ENCODE measurements at regions not wholly inside any gene's neighbourhood (a gene's known extent, or its start where the extent isn't known, plus 50 kb on each side); places are given as distances from the start of the nearest gene placed in this dataset.
"Not testable (repeated sequence)": the region's sequence is repeated elsewhere in the genome, so short reads cannot be mapped to it uniquely, and the experiment has no call there.

DNA sequence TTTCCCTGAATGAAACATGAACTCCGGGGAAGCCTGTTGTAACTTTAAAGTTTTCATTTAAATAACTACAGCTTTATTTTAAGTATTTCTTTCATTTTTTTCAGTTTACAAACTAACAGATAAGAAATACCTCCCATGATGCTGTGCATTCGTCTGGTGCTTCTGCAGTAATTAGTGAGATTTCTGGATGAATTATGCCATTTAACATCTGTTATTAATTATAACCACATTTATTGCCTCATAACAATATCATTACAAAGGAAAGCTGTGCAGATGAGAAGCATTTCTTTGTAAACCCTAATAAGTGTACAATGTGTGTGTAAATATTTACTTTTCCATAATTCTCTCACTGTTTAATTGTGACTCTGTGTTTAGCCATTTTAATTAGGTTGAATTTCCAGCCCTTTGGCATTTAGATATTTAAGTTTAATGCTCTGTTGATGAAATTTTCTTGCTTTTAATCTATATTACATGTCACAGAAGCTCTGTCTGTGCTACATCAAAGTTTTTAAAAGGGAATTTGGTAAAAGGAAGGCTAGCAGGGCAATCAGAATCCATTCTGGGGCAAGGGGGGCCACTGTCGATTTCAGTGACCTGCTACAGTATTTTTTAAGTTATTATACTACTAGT lies 418.0 kb downstream of the SPATA31D1 start:
- DNase-seq: no peak

DNA sequence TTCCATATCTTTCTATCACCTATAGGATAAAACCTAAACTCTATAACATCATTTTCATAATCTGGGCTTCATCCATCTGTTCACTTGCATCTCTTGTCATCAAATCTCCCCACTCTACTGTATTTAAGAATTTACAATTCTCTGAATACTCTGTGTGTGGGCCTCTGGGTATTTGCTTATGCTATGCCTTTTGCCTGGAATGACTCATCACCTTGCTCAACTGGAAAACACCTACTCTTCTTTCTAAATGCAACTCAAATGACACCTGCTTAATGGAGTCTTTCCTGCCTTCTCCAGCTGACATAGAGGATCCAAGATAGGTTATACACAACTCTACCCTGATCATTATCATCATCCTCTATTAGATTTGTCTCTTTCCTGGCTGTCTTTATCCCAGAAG lies 421.7 kb downstream of the SPATA31D1 start:
- no peak for DNase-seq

GRCh38 chr9:82410866-82411265 lies 422.3 kb downstream of the SPATA31D1 start:
- DNase-seq: no peak

DNA sequence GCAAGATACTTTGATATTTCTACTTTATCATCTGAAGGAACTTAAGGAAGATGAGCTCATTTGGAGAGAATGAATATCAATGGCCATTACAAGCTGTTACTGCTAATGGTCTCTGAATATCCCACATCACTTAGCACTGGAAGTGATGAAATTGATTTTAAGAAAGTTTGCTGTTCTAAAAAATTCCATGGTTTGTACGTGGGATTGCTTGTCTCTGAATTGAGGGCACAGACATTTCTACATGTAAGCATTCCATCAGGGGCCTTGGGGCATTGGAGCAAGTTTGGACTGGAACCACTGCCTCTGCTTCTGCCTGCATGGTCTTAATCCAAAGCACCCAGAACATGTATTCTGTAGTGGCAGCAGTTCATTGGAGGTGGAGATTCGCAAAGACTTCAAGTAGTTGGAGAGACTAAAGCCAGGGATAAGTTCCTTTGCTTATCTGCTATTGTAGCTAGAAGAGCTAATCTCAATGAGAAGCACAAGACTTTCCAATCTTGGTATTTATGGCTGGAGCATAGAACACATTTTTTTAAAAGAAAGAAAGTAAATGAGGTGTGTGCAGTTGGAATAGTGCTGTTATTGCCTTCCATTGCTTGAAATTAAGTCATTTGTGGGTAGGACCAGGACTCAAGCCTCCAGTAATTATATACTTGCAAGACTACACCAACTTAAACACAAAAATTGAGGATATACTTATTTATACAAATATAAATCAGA lies 424.2 kb downstream of the SPATA31D1 start:
- no peak for DNase-seq

DNA sequence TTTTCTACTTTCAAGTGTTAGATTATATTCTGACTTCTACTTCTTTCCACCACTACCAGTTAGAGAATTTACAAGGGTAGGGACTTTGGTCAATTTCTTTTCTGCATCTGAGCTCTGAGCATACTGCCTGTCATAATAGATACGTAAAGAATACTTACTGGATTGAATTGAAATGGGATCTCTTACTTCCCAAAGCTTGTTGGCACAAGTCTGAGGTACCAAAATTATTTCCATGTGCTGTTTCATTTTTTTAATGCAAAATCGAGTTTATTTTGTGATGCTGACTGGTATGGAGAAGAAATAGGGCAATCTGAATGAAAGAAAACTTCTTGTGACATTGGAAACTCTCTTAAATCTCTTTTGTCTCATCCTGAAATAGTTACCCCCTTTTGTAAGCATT lies 428.9 kb downstream of the SPATA31D1 start:
- no peak for DNase-seq

DNA sequence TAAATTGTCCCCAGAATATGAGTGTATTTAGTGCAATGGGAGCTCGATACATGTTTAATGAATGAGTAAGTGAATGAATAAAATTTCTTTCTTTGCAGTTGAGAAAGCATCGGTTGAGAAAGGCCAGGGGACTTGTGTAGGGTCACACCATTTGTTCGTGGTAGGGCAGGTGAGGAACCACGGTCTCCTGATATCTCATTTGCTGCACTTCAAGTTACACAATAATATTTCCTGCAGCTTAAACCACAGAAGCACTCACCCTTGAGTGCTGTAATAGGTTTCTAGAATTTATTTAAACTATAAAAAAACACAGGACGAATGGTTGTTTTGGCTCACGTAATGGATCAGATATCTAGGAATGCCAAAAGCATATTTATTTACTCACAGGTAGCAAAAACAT lies 429.8 kb downstream of the SPATA31D1 start:
- DNase-seq: no peak

GRCh38 chr9:82419696-82420486 lies 431.3 kb downstream of the SPATA31D1 start:
- DNase-seq: no peak

DNA sequence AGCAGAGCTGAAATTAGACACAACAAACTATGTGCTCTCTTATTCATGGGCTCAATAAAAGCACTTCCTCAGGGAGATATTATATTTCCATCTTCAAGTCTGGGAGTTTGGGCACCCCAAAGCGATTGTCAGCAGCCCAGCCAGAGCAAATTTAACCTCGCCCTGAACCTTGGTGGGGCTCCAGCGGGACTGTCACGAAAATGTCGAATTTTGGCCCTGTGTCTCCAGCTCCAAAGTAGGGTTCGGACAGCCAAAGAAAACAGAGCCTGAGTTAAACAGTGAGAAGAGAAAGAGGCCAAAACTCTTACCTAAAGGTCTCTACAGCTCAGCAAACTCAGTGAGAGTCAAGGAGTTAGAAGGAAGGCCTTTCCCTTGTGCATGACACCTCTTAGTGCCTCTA lies 432.9 kb downstream of the SPATA31D1 start:
- DNase-seq: no peak

DNA sequence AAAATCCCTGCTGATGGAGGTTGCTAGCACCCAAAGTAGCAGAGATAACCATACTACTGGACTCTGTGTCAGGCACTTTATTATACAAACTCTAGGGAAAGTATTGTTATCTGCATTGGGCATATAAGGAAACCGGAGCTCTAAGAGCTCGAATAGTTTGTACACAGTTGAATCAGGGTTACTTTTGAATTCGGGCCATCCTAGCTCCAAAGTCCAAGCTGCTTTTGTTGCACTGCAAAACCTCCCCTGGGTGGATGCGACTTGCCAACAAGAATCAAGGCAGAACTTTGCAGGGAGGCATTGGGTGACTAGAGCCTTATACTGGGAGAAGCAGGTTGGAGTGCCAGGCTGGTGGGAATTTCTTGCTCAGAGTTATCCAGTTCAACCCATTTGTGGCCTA lies 435.1 kb downstream of the SPATA31D1 start:
- no peak for DNase-seq

DNA sequence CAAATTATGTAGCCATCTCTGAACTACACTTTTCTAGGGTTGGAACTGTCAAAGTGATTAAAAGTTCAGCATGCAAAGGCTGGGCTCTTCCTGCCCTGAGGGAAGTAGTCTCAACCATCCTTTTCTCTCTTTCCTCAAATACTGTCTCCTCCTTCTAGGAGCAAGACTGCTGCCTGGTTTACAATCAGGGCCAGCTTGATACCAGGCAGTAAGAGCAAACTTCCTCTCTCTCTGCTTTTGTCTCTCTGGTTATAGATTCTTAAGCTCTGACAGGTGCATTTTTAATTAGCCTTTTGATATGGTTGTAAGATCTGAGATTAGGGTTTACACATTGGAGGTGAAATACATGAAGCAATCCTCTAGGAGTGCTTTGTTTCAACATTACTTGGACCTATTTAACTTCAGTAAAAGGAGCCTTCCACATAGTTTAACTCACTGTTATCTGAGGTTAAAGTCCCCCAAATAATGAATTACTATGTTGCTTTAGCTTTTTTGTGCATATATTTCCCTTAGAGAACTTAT lies 436.1 kb downstream of the SPATA31D1 start:
- no peak for DNase-seq

DNA sequence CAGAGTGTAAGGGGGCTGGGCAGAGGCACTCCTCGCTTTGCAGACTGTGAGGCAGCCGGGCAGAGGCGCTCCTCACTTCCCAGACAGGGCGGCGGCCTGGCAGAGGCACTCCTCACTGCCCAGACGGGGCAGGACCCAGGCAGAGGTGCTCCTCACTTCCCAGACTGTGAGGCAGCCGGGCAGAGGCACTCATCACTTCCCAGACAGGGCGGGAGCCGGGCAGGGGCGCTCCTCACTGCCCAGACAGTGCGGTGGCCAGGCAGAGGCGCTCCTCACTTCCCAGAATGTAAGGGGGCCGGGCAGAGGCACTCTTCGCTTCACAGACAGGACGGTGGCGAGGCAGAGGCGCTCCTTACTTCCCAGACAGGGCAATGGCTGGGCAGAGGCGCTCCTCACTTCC lies 442.5 kb downstream of the SPATA31D1 start:
- DNase-seq: no peak

DNA sequence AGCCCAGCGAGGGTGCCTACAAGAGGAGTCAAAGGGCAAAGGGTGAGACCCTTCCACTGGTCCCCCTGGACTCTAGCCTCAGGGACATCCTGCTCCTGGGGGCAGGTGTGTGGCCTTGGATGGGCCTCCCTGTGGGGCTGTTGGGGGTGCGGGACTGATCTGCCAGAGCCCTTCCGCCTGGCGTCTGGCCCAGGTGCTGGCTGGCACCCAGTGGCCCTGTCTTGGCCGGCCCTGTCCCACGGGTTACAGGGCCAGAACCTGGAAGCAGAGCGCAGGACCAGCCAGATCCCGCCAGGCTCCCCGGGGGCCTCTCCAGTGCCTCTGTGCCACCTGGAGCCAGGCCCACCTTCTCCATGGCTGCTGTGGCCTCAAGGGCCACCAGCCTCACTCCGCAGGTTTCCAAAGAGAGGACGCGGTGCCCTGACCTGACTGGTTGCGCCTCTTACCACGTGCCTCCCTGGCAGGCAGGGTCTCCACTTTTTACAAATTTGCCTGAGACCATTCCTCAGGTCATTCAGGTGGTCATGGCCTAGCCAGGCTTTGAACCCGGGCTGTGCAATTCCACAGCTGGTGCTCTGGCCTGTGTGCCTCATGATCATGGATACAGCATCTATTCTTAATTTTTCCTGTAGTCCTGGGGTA lies 444.8 kb downstream of the SPATA31D1 start:
- not testable (repeated sequence) for DNase-seq

GRCh38 chr9:82436475-82436874 lies 447.9 kb downstream of the SPATA31D1 start:
- DNase-seq: no peak

DNA sequence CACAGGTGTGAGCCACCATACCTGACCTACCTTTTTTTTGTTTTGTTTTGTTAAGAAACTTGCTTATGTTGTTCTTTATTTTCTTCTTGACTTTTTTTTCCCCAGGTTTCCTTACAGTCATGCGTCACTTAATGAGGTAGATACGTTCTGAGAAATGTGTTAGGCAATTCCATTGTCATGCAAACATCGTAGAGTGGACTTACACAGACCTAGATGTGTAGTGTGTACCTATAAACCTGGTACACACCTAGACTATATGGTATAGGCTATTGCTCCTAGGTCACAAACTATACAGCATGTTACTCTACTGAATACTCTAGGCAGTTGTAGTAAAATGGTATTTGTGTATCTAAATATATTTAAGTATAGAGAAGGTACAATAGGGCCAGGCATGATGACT lies 448.6 kb downstream of the SPATA31D1 start:
- not testable (repeated sequence) for DNase-seq

DNA sequence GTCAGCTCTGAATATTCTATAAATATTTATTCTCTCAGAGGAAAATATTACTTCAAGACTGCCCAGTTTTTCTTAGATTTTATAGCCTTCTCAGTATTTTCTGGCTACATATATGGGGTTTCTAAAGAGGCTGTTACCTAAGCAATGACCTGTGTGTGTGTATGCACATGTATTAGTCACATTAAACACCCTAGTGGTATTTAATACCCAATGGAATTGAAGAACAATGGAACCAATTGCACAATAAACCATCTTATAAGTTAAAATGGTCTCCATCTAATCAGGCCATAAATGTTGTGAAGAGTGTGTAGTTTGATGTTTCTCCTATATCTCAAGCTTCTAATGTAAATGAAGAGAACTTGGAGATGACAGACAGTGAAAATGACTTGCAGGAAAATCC lies 450.0 kb downstream of the SPATA31D1 start:
- DNase-seq: no peak

GRCh38 chr9:82443312-82443711 lies 454.7 kb downstream of the SPATA31D1 start:
- DNase-seq: no peak

GRCh38 chr9:82445556-82445955 lies 457.0 kb downstream of the SPATA31D1 start:
- no peak for DNase-seq

DNA sequence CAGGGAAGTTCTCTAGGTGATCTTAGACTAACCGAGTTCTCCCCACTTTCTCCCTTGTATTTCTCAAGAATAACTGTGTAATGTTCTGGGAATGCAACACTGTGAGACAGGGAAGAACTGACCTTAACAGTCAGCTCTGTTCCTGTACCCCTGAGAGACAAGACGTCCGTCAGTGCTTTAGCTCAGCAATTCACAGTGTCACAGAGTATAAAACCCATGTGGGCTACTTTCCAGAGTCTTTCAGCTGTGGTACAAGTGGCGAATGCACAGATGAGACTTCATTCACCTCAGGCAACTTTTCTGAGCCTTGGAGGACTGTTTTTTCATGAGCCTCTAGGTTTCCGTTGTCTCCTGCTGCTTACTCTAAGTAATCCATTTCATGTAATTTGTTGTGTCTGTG lies 458.8 kb downstream of the SPATA31D1 start:
- no peak for DNase-seq

- no peak for DNase-seq
Observed at GRCh38 chr9:82449986-82450385, 461.4 kb downstream of the SPATA31D1 start.

GRCh38 chr9:82454509-82455190 lies 466.1 kb downstream of the SPATA31D1 start:
- no peak for DNase-seq

GRCh38 chr9:82456642-82457041 lies 468.1 kb downstream of the SPATA31D1 start:
- no peak for DNase-seq

- no peak for DNase-seq
Observed at GRCh38 chr9:82457298-82457697, 468.7 kb downstream of the SPATA31D1 start.

DNA sequence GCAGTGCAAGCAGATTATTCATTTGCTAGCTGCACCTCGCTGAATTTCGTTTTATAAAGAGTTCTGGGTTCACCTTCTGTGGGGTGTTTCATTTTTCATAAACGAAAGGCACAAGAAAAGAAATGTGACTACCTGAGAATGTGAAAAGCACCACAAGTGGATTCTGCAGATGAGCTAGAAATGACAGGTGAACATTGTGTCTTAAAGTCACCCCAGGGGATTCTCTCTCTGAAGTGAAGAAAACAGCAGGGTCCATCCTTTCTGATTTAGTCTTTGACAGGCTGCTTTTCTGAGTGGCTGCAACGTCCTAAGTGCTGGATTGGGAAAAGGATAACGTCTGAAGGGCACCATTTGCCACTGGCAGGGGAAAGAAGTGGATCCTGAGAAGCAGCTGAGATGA lies 469.3 kb downstream of the SPATA31D1 start:
- DNase-seq: no peak
